DND-41 (cell line): ENCODE measurements at regions not wholly inside any gene's neighbourhood (a gene's known extent, or its start where the extent isn't known, plus 50 kb on each side); places are given as distances from the start of the nearest gene placed in this dataset.

Source experiments
- ATAC-seq: fragments of 200-7000 bp; cut with Tn5 transposase; 3 replicates; pipeline ENCODE4 v1.9.1; 2021; ENCODE audit warnings: low read depth; ENCODE audit not compliant: insufficient read depth
- DNase-seq: peaks from one replicate; pipeline ENCODE4 v3.0.0-alpha.2; 2020
- H2AFZ ChIP-seq: 2 replicates; pipeline ENCODE4 v1.6.0; 2012; ENCODE audit warnings: low read depth, low read length
- H3K27ac ChIP-seq: 2 replicates; pipeline ENCODE4 v1.5.1; 2012; ENCODE audit warnings: low read length, inconsistent platforms
- H3K27me3 ChIP-seq: fragments of 200-600 bp; sonication (generic); 2 replicates; pipeline ENCODE4 v1.6.0; 2012; ENCODE audit warnings: low read length, mild to moderate bottlenecking, inconsistent platforms; ENCODE audit not compliant: insufficient read depth, poor library complexity
- H3K36me3 ChIP-seq: 2 replicates; pipeline ENCODE4 v1.5.1; 2012; ENCODE audit warnings: low read length, inconsistent platforms; ENCODE audit not compliant: insufficient read depth
- H3K4me1 ChIP-seq: 2 replicates; pipeline ENCODE4 v1.5.1; 2012; ENCODE audit warnings: mild to moderate bottlenecking, low read length; ENCODE audit not compliant: insufficient read depth
- H3K4me2 ChIP-seq: 2 replicates; pipeline ENCODE4 v1.6.0; 2012; ENCODE audit warnings: mild to moderate bottlenecking, moderate library complexity, low read length, inconsistent platforms; ENCODE audit not compliant: insufficient read depth
- H3K4me3 ChIP-seq, 2 experiments: fragments of 200-600 bp in 1 of 2; shearing (Covaris generic) in 1 of 2; 2 replicates each; pipeline ENCODE4 v1.5.1; 2012 to 2016; ENCODE audit warnings: inconsistent platforms in 2 of 2, low read length in 2 of 2, mild to moderate bottlenecking in 2 of 2, low read depth in 1 of 2, moderate library complexity in 1 of 2
- H3K79me2 ChIP-seq: 2 replicates; pipeline ENCODE4 v1.6.0; 2012; ENCODE audit warnings: low read length, inconsistent platforms; ENCODE audit not compliant: insufficient read depth
- H3K9ac ChIP-seq: 2 replicates; pipeline ENCODE4 v1.6.0; 2012; ENCODE audit warnings: low read depth, mild to moderate bottlenecking, inconsistent platforms, low read length, moderate library complexity
- H3K9me3 ChIP-seq: 2 replicates; pipeline ENCODE4 v1.5.1; 2012; ENCODE audit warnings: low read length, moderate library complexity, mild to moderate bottlenecking, inconsistent platforms; ENCODE audit not compliant: insufficient read depth, severe bottlenecking
- H4K20me1 ChIP-seq: 2 replicates; pipeline ENCODE4 v1.6.0; 2012; ENCODE audit warnings: low read length; ENCODE audit not compliant: insufficient read depth
- EZH2 ChIP-seq: IDR thresholded peaks from 3 replicates; pipeline ENCODE4 v1.6.1; 2012; ENCODE audit warnings: borderline replicate concordance, low read depth, mild to moderate bottlenecking, moderate library complexity, low read length, inconsistent platforms; ENCODE audit not compliant: severe bottlenecking
- TF ChIP-seq, protein P1 (sequence below): IDR thresholded peaks from 2 replicates; pipeline ENCODE4 v1.5.1; 2012; ENCODE audit warnings: borderline replicate concordance, low read length, moderate library complexity, mild to moderate bottlenecking; ENCODE audit not compliant: poor library complexity, severe bottlenecking; ENCODE audit errors: extremely low read depth

- Histone ChIP-seq H3K9me3 (no peaks in the 10 kb centered on the region), H3K79me2 (no peaks in the 10 kb centered on the region), H4K20me1 (no peaks in the 10 kb centered on the region), H3K4me2 (no peak overlapping the region), H3K36me3 (no peaks in the 10 kb centered on the region), H3K9ac (no peak overlapping the region), H3K27ac (no peak overlapping the region), H3K4me3 (no peak overlapping the region), H2AFZ (no peak overlapping the region), H3K4me1 (no peaks in the 10 kb centered on the region), H3K27me3 (no peaks in the 10 kb centered on the region)
- ATAC-seq (no peak), DNase-seq (no peak)
- TF ChIP-seq EZH2: no peak
- TF ChIP-seq, protein P1, sequence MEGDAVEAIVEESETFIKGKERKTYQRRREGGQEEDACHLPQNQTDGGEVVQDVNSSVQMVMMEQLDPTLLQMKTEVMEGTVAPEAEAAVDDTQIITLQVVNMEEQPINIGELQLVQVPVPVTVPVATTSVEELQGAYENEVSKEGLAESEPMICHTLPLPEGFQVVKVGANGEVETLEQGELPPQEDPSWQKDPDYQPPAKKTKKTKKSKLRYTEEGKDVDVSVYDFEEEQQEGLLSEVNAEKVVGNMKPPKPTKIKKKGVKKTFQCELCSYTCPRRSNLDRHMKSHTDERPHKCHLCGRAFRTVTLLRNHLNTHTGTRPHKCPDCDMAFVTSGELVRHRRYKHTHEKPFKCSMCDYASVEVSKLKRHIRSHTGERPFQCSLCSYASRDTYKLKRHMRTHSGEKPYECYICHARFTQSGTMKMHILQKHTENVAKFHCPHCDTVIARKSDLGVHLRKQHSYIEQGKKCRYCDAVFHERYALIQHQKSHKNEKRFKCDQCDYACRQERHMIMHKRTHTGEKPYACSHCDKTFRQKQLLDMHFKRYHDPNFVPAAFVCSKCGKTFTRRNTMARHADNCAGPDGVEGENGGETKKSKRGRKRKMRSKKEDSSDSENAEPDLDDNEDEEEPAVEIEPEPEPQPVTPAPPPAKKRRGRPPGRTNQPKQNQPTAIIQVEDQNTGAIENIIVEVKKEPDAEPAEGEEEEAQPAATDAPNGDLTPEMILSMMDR: no peak
These were observed 200.1 kb downstream of the NSG2 start for GRCh38 chr5:174245516-174246075.

- DNase-seq (no peak), ATAC-seq (no peak)
- Histone ChIP-seq H3K4me2 (no peak overlapping the region), H3K36me3 (no peaks in the 10 kb centered on the region), H3K9me3 (no peaks in the 10 kb centered on the region), H3K79me2 (no peaks in the 10 kb centered on the region), H4K20me1 (no peaks in the 10 kb centered on the region), H3K4me1 (no peaks in the 10 kb centered on the region), H3K27me3 (no peaks in the 10 kb centered on the region), H3K9ac (no peak overlapping the region), H3K27ac (no peak overlapping the region), H3K4me3 (no peak overlapping the region), H2AFZ (no peak overlapping the region)
- TF ChIP-seq, protein P1: no peak
- TF ChIP-seq EZH2: no peak
These were observed 201.2 kb downstream of the NSG2 start for GRCh38 chr5:174246743-174247142.

- Histone ChIP-seq H3K4me3 (no peak overlapping the region), H3K9ac (no peak overlapping the region), H4K20me1 (no peaks in the 10 kb centered on the region), H3K4me1 (no peaks in the 10 kb centered on the region), H3K9me3 (no peaks in the 10 kb centered on the region), H3K36me3 (no peaks in the 10 kb centered on the region), H3K4me2 (no peak overlapping the region), H3K27ac (no peak overlapping the region), H3K27me3 (no peaks in the 10 kb centered on the region), H3K79me2 (no peaks in the 10 kb centered on the region), H2AFZ (no peak overlapping the region)
- no peak for ATAC-seq
- no peak for DNase-seq
- TF ChIP-seq, protein P1: no peak
- no peak for TF ChIP-seq EZH2
These were observed 201.8 kb downstream of the NSG2 start for GRCh38 chr5:174247301-174247700.
